Nephron progenitor cell (in vitro differentiated cells): ENCODE measurements at regions not wholly inside any gene's neighbourhood (a gene's known extent, or its start where the extent isn't known, plus 50 kb on each side); places are given as distances from the start of the nearest gene placed in this dataset.

ENCODE experiments used
- DNase-seq: peaks from one replicate; pipeline ENCODE4 v3.0.0; 2021
- H3K27ac Mint-ChIP-seq: 2 replicates; pipeline ENCODE4 v1.8.0; 2021; ENCODE audit warnings: mild to moderate bottlenecking, moderate library complexity, mixed read lengths
- H3K27me3 Mint-ChIP-seq: 2 replicates; pipeline ENCODE4 v1.8.0; 2021; ENCODE audit warnings: mild to moderate bottlenecking, low read depth, mixed read lengths; ENCODE audit not compliant: poor library complexity
- H3K36me3 Mint-ChIP-seq: 2 replicates; pipeline ENCODE4 v1.8.0; 2021; ENCODE audit warnings: low read depth, mixed read lengths
- H3K4me1 Mint-ChIP-seq: 2 replicates; pipeline ENCODE4 v1.8.0; 2021; ENCODE audit warnings: mixed read lengths
- H3K4me3 Mint-ChIP-seq: 2 replicates; pipeline ENCODE4 v1.8.0; 2021; ENCODE audit warnings: mild to moderate bottlenecking, moderate library complexity, mixed read lengths
- H3K9me3 Mint-ChIP-seq: 2 replicates; pipeline ENCODE4 v1.8.0; 2021; ENCODE audit warnings: mild to moderate bottlenecking, moderate library complexity, mixed read lengths
- CTCF ChIP-seq: fragments of 200-600 bp; sonication (generic); IDR thresholded peaks from 2 replicates; pipeline ENCODE4 v1.5.0; 2021; ENCODE audit warnings: antibody characterized with exemption

GRCh38 chr6:141282263-141282662 is 850.5 kb upstream of the GJE1 start:
- Mint-ChIP-seq H3K4me3 (no peak overlapping the region), H3K27ac (no peak overlapping the region), H3K9me3 (peaks cover 3% of the 10 kb centered on the region), H3K36me3 (no peaks in the 10 kb centered on the region), H3K4me1 (no peaks in the 10 kb centered on the region), H3K27me3 (no peaks in the 10 kb centered on the region)
- DNase-seq = no peak
- TF ChIP-seq CTCF = no peak

DNA sequence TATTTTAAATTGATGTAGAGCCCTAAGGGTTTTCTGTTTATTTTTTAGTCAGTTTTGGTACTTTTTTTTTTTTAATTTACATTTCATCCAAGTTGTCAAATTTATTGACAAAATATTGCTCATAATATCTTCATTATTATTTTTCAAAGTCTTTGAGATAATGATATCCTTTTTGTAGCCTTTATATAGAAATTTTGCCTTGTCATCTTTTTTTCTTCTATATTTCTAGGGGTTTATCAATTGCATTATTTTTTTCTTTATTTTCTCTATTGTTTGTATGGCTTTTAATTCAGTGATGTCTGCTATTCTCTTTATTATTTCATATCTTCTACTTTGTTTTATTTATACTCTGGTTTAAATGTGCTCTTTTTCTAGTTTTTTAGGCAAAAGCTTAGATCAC is 863.0 kb upstream of the GJE1 start:
- DNase-seq = no peak
- Mint-ChIP-seq H3K4me3 (no peak overlapping the region), H3K27me3 (no peaks in the 10 kb centered on the region), H3K9me3 (no peaks in the 10 kb centered on the region), H3K27ac (no peak overlapping the region), H3K4me1 (no peaks in the 10 kb centered on the region), H3K36me3 (no peaks in the 10 kb centered on the region)
- no peak for TF ChIP-seq CTCF

DNA sequence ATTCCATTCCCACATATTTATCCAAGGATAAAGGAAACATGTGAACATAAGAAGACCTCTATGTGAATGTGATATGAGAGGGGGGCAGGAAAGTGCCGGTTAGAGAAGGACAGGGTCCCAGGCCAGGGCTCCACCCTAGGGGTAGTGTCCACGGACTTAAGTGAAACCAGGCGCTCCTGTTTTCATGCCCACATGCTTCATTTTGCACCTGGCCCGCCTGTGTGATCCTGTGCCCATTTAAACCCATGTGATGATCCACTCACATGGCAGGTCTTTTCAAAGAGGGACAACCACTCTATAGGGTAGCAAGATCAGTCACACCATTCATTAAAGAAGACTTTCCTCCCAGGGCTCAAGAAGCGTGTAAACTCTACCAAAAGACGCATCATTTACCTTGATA is 865.3 kb upstream of the GJE1 start:
- H3K36me3 Mint-ChIP-seq = no peaks in the 10 kb centered on the region
- H3K4me3 Mint-ChIP-seq = no peak overlapping the region
- TF ChIP-seq CTCF = no peak
- no peaks in the 10 kb centered on the region for H3K9me3 Mint-ChIP-seq
- no peaks in the 10 kb centered on the region for H3K4me1 Mint-ChIP-seq
- no peaks in the 10 kb centered on the region for H3K27me3 Mint-ChIP-seq
- no peak overlapping the region for H3K27ac Mint-ChIP-seq
- no peak for DNase-seq

- Mint-ChIP-seq H3K27me3 (no peaks in the 10 kb centered on the region), H3K36me3 (no peaks in the 10 kb centered on the region), H3K9me3 (no peaks in the 10 kb centered on the region), H3K4me1 (no peaks in the 10 kb centered on the region), H3K27ac (no peak overlapping the region), H3K4me3 (no peak overlapping the region)
- DNase-seq = no peak
- TF ChIP-seq CTCF = no peak
Measured at GRCh38 chr6:141265756-141266623, 866.7 kb upstream of the GJE1 start.

- H3K36me3 Mint-ChIP-seq = no peaks in the 10 kb centered on the region
- H3K9me3 Mint-ChIP-seq = no peaks in the 10 kb centered on the region
- no peak for DNase-seq
- no peak overlapping the region for H3K4me3 Mint-ChIP-seq
- TF ChIP-seq CTCF = no peak
- no peak overlapping the region for H3K27ac Mint-ChIP-seq
- no peaks in the 10 kb centered on the region for H3K4me1 Mint-ChIP-seq
- H3K27me3 Mint-ChIP-seq = no peaks in the 10 kb centered on the region
Measured at GRCh38 chr6:141264101-141264500, 868.6 kb upstream of the GJE1 start.

DNA sequence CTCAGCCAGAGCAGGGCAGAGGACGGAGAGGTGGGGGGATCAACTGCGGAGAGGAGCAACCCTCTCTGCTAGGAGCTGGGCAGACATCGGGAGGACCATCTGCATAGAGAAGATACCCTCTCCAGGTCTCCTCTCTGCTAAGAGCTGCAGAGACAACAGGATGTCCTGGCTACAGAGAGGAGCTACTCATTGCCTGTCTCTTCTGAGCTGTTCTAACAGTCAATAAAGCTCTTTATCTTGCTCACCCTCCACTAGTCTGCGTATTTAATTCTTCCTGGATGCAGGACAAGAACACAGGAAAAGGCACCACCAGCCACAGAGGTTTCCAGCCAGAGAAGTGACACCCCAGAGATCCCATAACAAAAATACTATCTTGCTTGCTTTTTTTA is 871.1 kb upstream of the GJE1 start:
- no peaks in the 10 kb centered on the region for H3K9me3 Mint-ChIP-seq
- H3K4me1 Mint-ChIP-seq = no peaks in the 10 kb centered on the region
- H3K27ac Mint-ChIP-seq = no peak overlapping the region
- no peaks in the 10 kb centered on the region for H3K27me3 Mint-ChIP-seq
- no peak for DNase-seq
- no peak for TF ChIP-seq CTCF
- no peak overlapping the region for H3K4me3 Mint-ChIP-seq
- no peaks in the 10 kb centered on the region for H3K36me3 Mint-ChIP-seq
